ENCODE measurements at regions not wholly inside any gene's neighbourhood (a gene's known extent, or its start where the extent isn't known, plus 50 kb on each side); places are given as distances from the start of the nearest gene placed in this dataset.

DNA sequence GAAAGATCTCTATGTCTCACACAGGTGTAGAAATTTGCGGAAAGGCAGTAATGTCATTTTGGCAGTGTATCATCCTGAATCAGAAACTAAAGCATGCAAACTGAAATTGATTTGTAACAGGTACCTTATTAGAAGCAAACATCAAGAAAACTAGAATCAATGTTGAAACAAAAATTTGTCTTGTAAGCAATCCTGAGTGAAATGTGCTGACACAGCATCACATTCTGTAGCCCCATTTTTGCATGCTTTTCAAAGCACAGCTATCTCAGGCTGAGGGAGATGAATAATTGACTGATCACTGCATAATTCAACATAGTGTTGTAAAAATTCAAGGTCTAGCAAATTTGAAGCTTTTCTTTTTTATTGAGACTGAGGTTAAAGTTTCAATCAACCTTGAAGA is 539.7 kb downstream of the DACH1 start:
- Histone ChIP-seq H3K9me3 (no peaks in the 10 kb centered on the region), H3K27ac (no peak overlapping the region), H3K36me3 (no peaks in the 10 kb centered on the region), H3K4me1 (no peaks in the 10 kb centered on the region), H3K4me3 (no peak overlapping the region), H3K27me3 (no peaks in the 10 kb centered on the region)
- DNase-seq (no peak), ATAC-seq (no peak)
- 98 to 100% methylated on average over 1 of the region's 1 CpG for WGBS, 2 donors
- TF ChIP-seq CTCF (IDR thresholded peaks at IDR 0.05): no peak
- intact Hi-C loops (cut with DNase I): no loop called here

- no peaks in the 10 kb centered on the region for H3K36me3 ChIP-seq
- peaks cover 0 to 7% (median 0%) of the 10 kb centered on the region in 11 donors for H3K9me3 ChIP-seq
- DNase-seq (no peak), ATAC-seq (no peak)
- H3K4me3 ChIP-seq: no peak overlapping the region
- H3K27ac ChIP-seq: no peak overlapping the region
- no peaks in the 10 kb centered on the region for H3K27me3 ChIP-seq
- H3K4me1 ChIP-seq: no peaks in the 10 kb centered on the region
- intact Hi-C loops (cut with DNase I): no loop called here
- 89 to 92% methylated on average over 3 of the region's 3 CpGs for WGBS, 2 donors
- no peak for TF ChIP-seq CTCF (IDR thresholded peaks at IDR 0.05)
Observed at GRCh38 chr13:71325556-71325955, 541.4 kb downstream of the DACH1 start.

- intact Hi-C loops (cut with DNase I): no loop called here
- ATAC-seq (no peak), DNase-seq (no peak)
- Histone ChIP-seq H3K4me1 (no peaks in the 10 kb centered on the region), H3K36me3 (no peaks in the 10 kb centered on the region), H3K27ac (no peak overlapping the region), H3K9me3 (peaks cover 0 to 14% (median 0%) of the 10 kb centered on the region in 11 donors), H3K27me3 (no peaks in the 10 kb centered on the region), H3K4me3 (no peak overlapping the region)
- WGBS, 2 donors: 74 to 75% methylated on average over 5 of the region's 5 CpGs
- no peak for TF ChIP-seq CTCF (IDR thresholded peaks at IDR 0.05)
Observed at GRCh38 chr13:71323266-71323665, 543.7 kb downstream of the DACH1 start.

- no peaks in the 10 kb centered on the region for H3K4me1 ChIP-seq
- H3K27me3 ChIP-seq: no peaks in the 10 kb centered on the region
- peaks cover 0 to 14% (median 0%) of the 10 kb centered on the region in 11 donors for H3K9me3 ChIP-seq
- no peak for ATAC-seq
- DNase-seq: no peak
- TF ChIP-seq CTCF (IDR thresholded peaks at IDR 0.05): peak in 3 of 9 donors; percentile 12 to 30 (median 22)
- 64 to 70% methylated on average over 1 of the region's 1 CpG for WGBS, 2 donors
- no peaks in the 10 kb centered on the region for H3K36me3 ChIP-seq
- H3K27ac ChIP-seq: no peak overlapping the region
- intact Hi-C loops (cut with DNase I): no loop called here
- H3K4me3 ChIP-seq: no peak overlapping the region
Observed at GRCh38 chr13:71320452-71320851, 546.6 kb downstream of the DACH1 start.
